ENCODE measurements at regions not wholly inside any gene's neighbourhood (a gene's known extent, or its start where the extent isn't known, plus 50 kb on each side); places are given as distances from the start of the nearest gene placed in this dataset.

- H3K4me2 ChIP-seq (ENCODE audit: extremely low read depth, insufficient read depth, low read length), result no peak overlapping the region
- no peak for TF ChIP-seq EZH2 (IDR thresholded peaks at IDR 0.05; ENCODE audit: low read length, missing control alignments)
- TF ChIP-seq, protein P1, sequence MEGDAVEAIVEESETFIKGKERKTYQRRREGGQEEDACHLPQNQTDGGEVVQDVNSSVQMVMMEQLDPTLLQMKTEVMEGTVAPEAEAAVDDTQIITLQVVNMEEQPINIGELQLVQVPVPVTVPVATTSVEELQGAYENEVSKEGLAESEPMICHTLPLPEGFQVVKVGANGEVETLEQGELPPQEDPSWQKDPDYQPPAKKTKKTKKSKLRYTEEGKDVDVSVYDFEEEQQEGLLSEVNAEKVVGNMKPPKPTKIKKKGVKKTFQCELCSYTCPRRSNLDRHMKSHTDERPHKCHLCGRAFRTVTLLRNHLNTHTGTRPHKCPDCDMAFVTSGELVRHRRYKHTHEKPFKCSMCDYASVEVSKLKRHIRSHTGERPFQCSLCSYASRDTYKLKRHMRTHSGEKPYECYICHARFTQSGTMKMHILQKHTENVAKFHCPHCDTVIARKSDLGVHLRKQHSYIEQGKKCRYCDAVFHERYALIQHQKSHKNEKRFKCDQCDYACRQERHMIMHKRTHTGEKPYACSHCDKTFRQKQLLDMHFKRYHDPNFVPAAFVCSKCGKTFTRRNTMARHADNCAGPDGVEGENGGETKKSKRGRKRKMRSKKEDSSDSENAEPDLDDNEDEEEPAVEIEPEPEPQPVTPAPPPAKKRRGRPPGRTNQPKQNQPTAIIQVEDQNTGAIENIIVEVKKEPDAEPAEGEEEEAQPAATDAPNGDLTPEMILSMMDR (conservative IDR thresholded peaks at IDR 0.05 in 1 of 2, IDR thresholded peaks at IDR 0.05 in 1 of 2; ENCODE audit: low read depth in 1 of 2, low read length in 2 of 2), result no peak
- no peak overlapping the region for H3K9ac ChIP-seq (ENCODE audit: insufficient read depth, low read length)
- H3K27me3 ChIP-seq (ENCODE audit: control insufficient read depth, insufficient read depth, low read length), result no peaks in the 10 kb centered on the region
- DNase-seq (ENCODE audit: low read depth in 2 of 2), result no peak
- H3K9me3 ChIP-seq (ENCODE audit: control insufficient read depth, insufficient read depth, low read depth, low read length), result no peaks in the 10 kb centered on the region
- no peak overlapping the region for H3K27ac ChIP-seq (ENCODE audit: insufficient read depth, low read length)
- H3K79me2 ChIP-seq (ENCODE audit: control insufficient read depth, insufficient read depth, low read length), result no peaks in the 10 kb centered on the region
- no peak overlapping the region for H3K4me3 ChIP-seq (replicated peaks in 1 of 4; ENCODE audit: control extremely low read depth in 1 of 4, insufficient read depth in 1 of 4, low read depth in 3 of 4, low read length in 4 of 4)
- H3K4me1 ChIP-seq (ENCODE audit: control insufficient read depth, extremely low read depth, insufficient read depth, low read length), result no peaks in the 10 kb centered on the region
- no peaks in the 10 kb centered on the region for H3K36me3 ChIP-seq (ENCODE audit: control insufficient read depth, insufficient read depth, low read length)
- H4K20me1 ChIP-seq (ENCODE audit: control insufficient read depth, extremely low read depth, insufficient read depth, low read length), result no peaks in the 10 kb centered on the region
- H2AFZ ChIP-seq (ENCODE audit: low read length), result no peak overlapping the region
Observed at GRCh38 chr3:144314946-144315345, 343.3 kb downstream of the DIPK2A start.

- no peak for TF ChIP-seq EZH2 (IDR thresholded peaks at IDR 0.05; ENCODE audit: low read length, missing control alignments)
- TF ChIP-seq, protein P1 (conservative IDR thresholded peaks at IDR 0.05 in 1 of 2, IDR thresholded peaks at IDR 0.05 in 1 of 2; ENCODE audit: low read depth in 1 of 2, low read length in 2 of 2), result no peak
Observed at GRCh38 chr3:144317961-144318360, 346.3 kb downstream of the DIPK2A start.

GRCh38 chr3:144324076-144324475 lies 352.5 kb downstream of the DIPK2A start:
- DNase-seq (ENCODE audit: low read depth in 2 of 2), result no peak
- Histone ChIP-seq H2AFZ (ENCODE audit: low read length) (no peak overlapping the region), H3K4me2 (ENCODE audit: extremely low read depth, insufficient read depth, low read length) (no peak overlapping the region), H3K27ac (ENCODE audit: insufficient read depth, low read length) (no peak overlapping the region), H3K4me3 (replicated peaks in 1 of 4; ENCODE audit: control extremely low read depth in 1 of 4, insufficient read depth in 1 of 4, low read depth in 3 of 4, low read length in 4 of 4) (no peak overlapping the region), H4K20me1 (ENCODE audit: control insufficient read depth, extremely low read depth, insufficient read depth, low read length) (no peaks in the 10 kb centered on the region), H3K79me2 (ENCODE audit: control insufficient read depth, insufficient read depth, low read length) (no peaks in the 10 kb centered on the region), H3K9ac (ENCODE audit: insufficient read depth, low read length) (no peak overlapping the region), H3K9me3 (ENCODE audit: control insufficient read depth, insufficient read depth, low read depth, low read length) (no peaks in the 10 kb centered on the region), H3K4me1 (ENCODE audit: control insufficient read depth, extremely low read depth, insufficient read depth, low read length) (no peaks in the 10 kb centered on the region), H3K36me3 (ENCODE audit: control insufficient read depth, insufficient read depth, low read length) (no peaks in the 10 kb centered on the region), H3K27me3 (ENCODE audit: control insufficient read depth, insufficient read depth, low read length) (no peaks in the 10 kb centered on the region)
- TF ChIP-seq, protein P1 (conservative IDR thresholded peaks at IDR 0.05 in 1 of 2, IDR thresholded peaks at IDR 0.05 in 1 of 2; ENCODE audit: low read depth in 1 of 2, low read length in 2 of 2), result no peak
- no peak for TF ChIP-seq EZH2 (IDR thresholded peaks at IDR 0.05; ENCODE audit: low read length, missing control alignments)

More at GRCh38 chr3:144317961-144318360, 346.3 kb downstream of the DIPK2A start:
- Histone ChIP-seq H3K9ac (ENCODE audit: insufficient read depth, low read length) (no peak overlapping the region), H3K9me3 (ENCODE audit: control insufficient read depth, insufficient read depth, low read depth, low read length) (no peaks in the 10 kb centered on the region), H3K27ac (ENCODE audit: insufficient read depth, low read length) (no peak overlapping the region), H4K20me1 (ENCODE audit: control insufficient read depth, extremely low read depth, insufficient read depth, low read length) (no peaks in the 10 kb centered on the region), H3K4me1 (ENCODE audit: control insufficient read depth, extremely low read depth, insufficient read depth, low read length) (no peaks in the 10 kb centered on the region), H3K4me3 (replicated peaks in 1 of 4; ENCODE audit: control extremely low read depth in 1 of 4, insufficient read depth in 1 of 4, low read depth in 3 of 4, low read length in 4 of 4) (no peak overlapping the region), H3K4me2 (ENCODE audit: extremely low read depth, insufficient read depth, low read length) (no peak overlapping the region), H3K27me3 (ENCODE audit: control insufficient read depth, insufficient read depth, low read length) (no peaks in the 10 kb centered on the region), H2AFZ (ENCODE audit: low read length) (no peak overlapping the region), H3K79me2 (ENCODE audit: control insufficient read depth, insufficient read depth, low read length) (no peaks in the 10 kb centered on the region), H3K36me3 (ENCODE audit: control insufficient read depth, insufficient read depth, low read length) (no peaks in the 10 kb centered on the region)
- no peak for DNase-seq (ENCODE audit: low read depth in 2 of 2)
